Limb (tissue), 2 donors: ENCODE measurements at regions not wholly inside any gene's neighbourhood (a gene's known extent, or its start where the extent isn't known, plus 50 kb on each side); places are given as distances from the start of the nearest gene placed in this dataset.

ENCODE experiments used
- DNase-seq, 2 donors: peaks; one replicate each; pipeline ENCODE4 v3.0.0-alpha.2; 2016; ENCODE audit errors: extremely low spot score in 2 of 2

- DNase-seq, result no peak
Observed at GRCh38 chr9:80937645-80938044, 751.7 kb downstream of the TLE1 start.

GRCh38 chr9:80934095-80934494 lies 755.3 kb downstream of the TLE1 start:
- DNase-seq, result peak in 1 of 2 donors; percentile 33

- peak in 1 of 2 donors; percentile 32 for DNase-seq
Observed at GRCh38 chr9:80932947-80933780, 756.2 kb downstream of the TLE1 start.

GRCh38 chr9:80932181-80932580 lies 757.2 kb downstream of the TLE1 start:
- peak in 1 of 2 donors; percentile 27 for DNase-seq

GRCh38 chr9:80931163-80931562 lies 758.2 kb downstream of the TLE1 start:
- no peak for DNase-seq

GRCh38 chr9:80928697-80929096 lies 760.6 kb downstream of the TLE1 start:
- DNase-seq, result no peak

- DNase-seq, result no peak
Observed at GRCh38 chr9:80926611-80927010, 762.7 kb downstream of the TLE1 start.

GRCh38 chr9:80922544-80922943 lies 766.8 kb downstream of the TLE1 start:
- no peak for DNase-seq

- no peak for DNase-seq
Observed at GRCh38 chr9:80906728-80907127, 782.6 kb downstream of the TLE1 start.

GRCh38 chr9:80899208-80899607 lies 790.1 kb downstream of the TLE1 start:
- DNase-seq, result no peak

- no peak for DNase-seq
Observed at GRCh38 chr9:80893190-80893589, 796.2 kb downstream of the TLE1 start.

- DNase-seq, result no peak
Observed at GRCh38 chr9:80892703-80893102, 796.6 kb downstream of the TLE1 start.

GRCh38 chr9:80890124-80890523 lies 799.2 kb downstream of the TLE1 start:
- DNase-seq, result no peak

GRCh38 chr9:80885894-80886293 lies 803.5 kb downstream of the TLE1 start:
- DNase-seq, result no peak

GRCh38 chr9:80883826-80884579 lies 805.3 kb downstream of the TLE1 start:
- no peak for DNase-seq

- DNase-seq, result no peak
Observed at GRCh38 chr9:80883426-80883825, 805.9 kb downstream of the TLE1 start.

- peak in 1 of 2 donors; percentile 25 for DNase-seq
Observed at GRCh38 chr9:80881940-80882339, 807.4 kb downstream of the TLE1 start.

GRCh38 chr9:80881320-80881719 lies 808.0 kb downstream of the TLE1 start:
- DNase-seq, result no peak

- DNase-seq, result no peak
Observed at GRCh38 chr9:80878556-80878955, 810.8 kb downstream of the TLE1 start.

GRCh38 chr9:80875947-80876346 lies 813.4 kb downstream of the TLE1 start:
- no peak for DNase-seq

- no peak for DNase-seq
Observed at GRCh38 chr9:80874276-80874675, 815.1 kb downstream of the TLE1 start.

- no peak for DNase-seq
Observed at GRCh38 chr9:80873861-80874260, 815.5 kb downstream of the TLE1 start.

- peak in 1 of 2 donors; percentile 14 for DNase-seq
Observed at GRCh38 chr9:80871596-80871995, 817.8 kb downstream of the TLE1 start.
